Peyer's patch (tissue), 4 donors: ENCODE measurements at regions not wholly inside any gene's neighbourhood (a gene's known extent, or its start where the extent isn't known, plus 50 kb on each side); places are given as distances from the start of the nearest gene placed in this dataset.

Experiments used
- CTCF ChIP-seq, 6 experiments: fragments of 450-650 bp in 4 of 6; fragments of 200-600 bp in 2 of 6; sonication (generic) in 1 of 6; IDR thresholded peaks; one replicate each; pipeline ENCODE4 v1.5.1; 2017 to 2019; ENCODE audit warnings: antibody characterized with exemption in 6 of 6, mild to moderate bottlenecking in 3 of 6, moderate library complexity in 1 of 6
- POLR2A ChIP-seq, 2 donors: fragments of 450-650 bp; IDR thresholded peaks; one replicate each; pipeline ENCODE4 v1.5.1; 2017; ENCODE audit warnings: antibody characterized with exemption in 2 of 2, mild to moderate bottlenecking in 2 of 2, moderate library complexity in 2 of 2

GRCh38 chr1:43065191-43065590 is 106.5 kb upstream of the SLC2A1 start:
- TF ChIP-seq POLR2A (IDR thresholded peaks at IDR 0.05), result no peak
- no peak for TF ChIP-seq CTCF (IDR thresholded peaks at IDR 0.05)
